IMR-90 (cell line): ENCODE measurements at regions not wholly inside any gene's neighbourhood (a gene's known extent, or its start where the extent isn't known, plus 50 kb on each side); places are given as distances from the start of the nearest gene placed in this dataset.

ENCODE experiments used
- ATAC-seq: fragments of 200-7000 bp; cut with Tn5 transposase; 2 replicates; pipeline ENCODE4 v1.9.1; 2020; ENCODE audit warnings: low read depth, mild to moderate bottlenecking, moderate library complexity
- BruUV-seq: library from RNA; stranded (reverse); fragments of 400-500 nt; replicated peaks from 2 replicates; lab custom pipeline; 2021; lab: Mats Ljungman, UMichigan
- CTCF ChIA-PET: fragments of 300-600 bp; formaldehyde crosslinking; extraction: SDS; loops from one replicate; lab custom pipeline; 2021; ENCODE audit warnings: antibody characterized with exemption; lab: Yijun Ruan, JAX
- POLR2A ChIA-PET: fragments of 300-600 bp; sonication (Branson Sonifier 250); formaldehyde crosslinking; loops from one replicate; lab custom pipeline; 2022; ENCODE audit warnings: antibody characterized with exemption; ENCODE audit not compliant: unreplicated experiment; lab: Charles Lee
- DNase-seq: peaks from one replicate; pipeline ENCODE4 v3.0.0; 2013
- H2AFZ ChIP-seq: replicated peaks from 2 replicates; pipeline ENCODE3; 2013; ENCODE audit warnings: low read length, mild to moderate bottlenecking; ENCODE audit not compliant: poor library complexity
- H2AK5ac ChIP-seq: 2 replicates; pipeline ENCODE4 v1.6.1; 2013; ENCODE audit warnings: low read depth, low read length, inconsistent platforms
- H2AK9ac ChIP-seq: replicated peaks from 2 replicates; pipeline ENCODE3; 2013; ENCODE audit warnings: mild to moderate bottlenecking, low read depth, low read length, moderate library complexity; ENCODE audit not compliant: poor library complexity
- H2BK120ac ChIP-seq: 2 replicates; pipeline ENCODE4 v1.6.1; 2013; ENCODE audit warnings: low read depth, low read length, inconsistent platforms
- H2BK15ac ChIP-seq: 3 replicates; pipeline ENCODE4 v1.6.1; 2013; ENCODE audit warnings: low read depth, low read length, inconsistent platforms
- H2BK20ac ChIP-seq: 2 replicates; pipeline ENCODE4 v1.6.1; 2013; ENCODE audit warnings: low read depth, mild to moderate bottlenecking, inconsistent platforms, low read length, moderate library complexity
- H2BK5ac ChIP-seq: 2 replicates; pipeline ENCODE4 v1.6.1; 2013; ENCODE audit warnings: mild to moderate bottlenecking, low read depth, low read length, inconsistent platforms; ENCODE audit not compliant: poor library complexity, severe bottlenecking
- H3K14ac ChIP-seq: replicated peaks from 2 replicates; pipeline ENCODE4 v1.6.1; 2013; ENCODE audit warnings: low read depth, low read length, inconsistent platforms
- H3K18ac ChIP-seq: 2 replicates; pipeline ENCODE4 v1.6.1; 2013; ENCODE audit warnings: low read depth, low read length, control low read depth
- H3K23ac ChIP-seq: 2 replicates; pipeline ENCODE4 v1.6.1; 2013; ENCODE audit warnings: low read depth, low read length, inconsistent platforms
- H3K27ac ChIP-seq: 2 replicates; pipeline ENCODE4 v1.5.1; 2013; ENCODE audit warnings: mild to moderate bottlenecking, control low read depth, low read length; ENCODE audit not compliant: insufficient read depth
- H3K27me3 ChIP-seq: 2 replicates; pipeline ENCODE4 v1.6.1; 2013; ENCODE audit warnings: low read length; ENCODE audit not compliant: control insufficient read depth, insufficient read depth
- H3K36me3 ChIP-seq: 2 replicates; pipeline ENCODE4 v1.6.1; 2013; ENCODE audit warnings: low read length, mixed read lengths; ENCODE audit not compliant: control insufficient read depth, insufficient read depth
- H3K4ac ChIP-seq: 2 replicates; pipeline ENCODE4 v1.6.1; 2013; ENCODE audit warnings: low read depth, low read length, inconsistent platforms
- H3K4me1 ChIP-seq: 2 replicates; pipeline ENCODE4 v1.6.1; 2013; ENCODE audit warnings: low read length, mixed read lengths; ENCODE audit not compliant: control insufficient read depth, insufficient read depth
- H3K4me2 ChIP-seq: 2 replicates; pipeline ENCODE4 v1.6.1; 2013; ENCODE audit warnings: low read depth, mild to moderate bottlenecking, control low read depth, low read length, moderate library complexity
- H3K4me3 ChIP-seq: 2 replicates; pipeline ENCODE4 v1.5.1; 2013; ENCODE audit warnings: low read depth, mild to moderate bottlenecking, control low read depth, low read length, moderate library complexity; ENCODE audit not compliant: insufficient read depth
- H3K56ac ChIP-seq: 2 replicates; pipeline ENCODE4 v1.6.1; 2013; ENCODE audit warnings: low read length, inconsistent platforms; ENCODE audit not compliant: insufficient read depth; ENCODE audit errors: extremely low read depth
- H3K79me1 ChIP-seq, 2 experiments: 2 replicates each; pipeline ENCODE4 v1.6.1; 2013; ENCODE audit warnings: low read length in 2 of 2, inconsistent platforms in 1 of 2, low read depth in 1 of 2
- H3K9ac ChIP-seq: 2 replicates; pipeline ENCODE4 v1.6.1; 2013; ENCODE audit warnings: low read depth, low read length, control low read depth
- H3K9me1 ChIP-seq: 2 replicates; pipeline ENCODE4 v1.6.1; 2013; ENCODE audit warnings: low read length, inconsistent platforms; ENCODE audit not compliant: insufficient read depth
- H3K9me3 ChIP-seq: 2 replicates; pipeline ENCODE4 v1.6.1; 2013; ENCODE audit warnings: low read length; ENCODE audit not compliant: control insufficient read depth, insufficient read depth
- H4K20me1 ChIP-seq: 2 replicates; pipeline ENCODE4 v1.6.1; 2013; ENCODE audit warnings: low read length, inconsistent platforms; ENCODE audit not compliant: insufficient read depth
- H4K5ac ChIP-seq: 2 replicates; pipeline ENCODE4 v1.6.1; 2013; ENCODE audit warnings: mild to moderate bottlenecking, low read depth, low read length, control low read depth
- H4K8ac ChIP-seq, 2 experiments: 2 replicates each; pipeline ENCODE4 v1.6.1; 2013; ENCODE audit warnings: low read depth in 2 of 2, low read length in 2 of 2, control low read depth in 1 of 2, inconsistent platforms in 1 of 2
- H4K91ac ChIP-seq: 2 replicates; pipeline ENCODE4 v1.6.1; 2013; ENCODE audit warnings: low read depth, low read length, inconsistent platforms; ENCODE audit not compliant: insufficient read depth
- BHLHE40 ChIP-seq: fragments of 150-350 bp; IDR thresholded peaks from 2 replicates; pipeline ENCODE4 v1.6.1; 2016; ENCODE audit warnings: mild to moderate bottlenecking, low read depth, low read length
- CEBPB ChIP-seq: IDR thresholded peaks from 2 replicates; pipeline ENCODE4 v1.6.1; 2012; ENCODE audit warnings: low read depth, low read length, improper control_type of control experiment
- CHD1 ChIP-seq: IDR thresholded peaks from 2 replicates; pipeline ENCODE4 v1.6.1; 2012; ENCODE audit warnings: low read depth, low read length, improper control_type of control experiment
- FOS ChIP-seq: fragments of 150-350 bp; IDR thresholded peaks from 2 replicates; pipeline ENCODE4 v1.6.1; 2016; ENCODE audit warnings: low read depth, low read length
- MAFK ChIP-seq: IDR thresholded peaks from 2 replicates; pipeline ENCODE4 v1.6.1; 2012; ENCODE audit warnings: low read depth, low read length, improper control_type of control experiment
- MAZ ChIP-seq: IDR thresholded peaks from 2 replicates; pipeline ENCODE4 v1.6.1; 2012; ENCODE audit warnings: low read depth, mild to moderate bottlenecking, low read length, improper control_type of control experiment, moderate library complexity, borderline replicate concordance
- MXI1 ChIP-seq: IDR thresholded peaks from 2 replicates; pipeline ENCODE4 v1.6.1; 2012; ENCODE audit warnings: low read depth, mild to moderate bottlenecking, low read length, moderate library complexity, borderline replicate concordance
- NFE2L2 ChIP-seq: fragments of 150-350 bp; IDR thresholded peaks from 2 replicates; pipeline ENCODE4 v1.6.1; 2016; ENCODE audit warnings: low read depth, mild to moderate bottlenecking, low read length
- POLR2A ChIP-seq: IDR thresholded peaks from 2 replicates; pipeline ENCODE4 v1.6.1; 2012; ENCODE audit warnings: mild to moderate bottlenecking, low read depth, low read length
- RAD21 ChIP-seq: IDR thresholded peaks from 2 replicates; pipeline ENCODE4 v1.6.1; 2012; ENCODE audit warnings: low read length, improper control_type of control experiment
- RCOR1 ChIP-seq: IDR thresholded peaks from 2 replicates; pipeline ENCODE4 v1.6.1; 2012; ENCODE audit warnings: mild to moderate bottlenecking, low read length, improper control_type of control experiment; ENCODE audit not compliant: insufficient replicate concordance
- RFX5 ChIP-seq: IDR thresholded peaks from 2 replicates; pipeline ENCODE4 v1.8.0; 2012; ENCODE audit warnings: low read depth, mild to moderate bottlenecking, low read length, moderate library complexity
- SMC3 ChIP-seq: fragments of 150-350 bp; IDR thresholded peaks from 2 replicates; pipeline ENCODE4 v1.6.1; 2016; ENCODE audit warnings: low read depth, mild to moderate bottlenecking, antibody characterized with exemption, low read length, moderate library complexity
- WGBS, 2 experiments: methylation state at CpG; one replicate each; pipeline versions ENCODE4 v1.1.5 to v1.1.7; 2013; ENCODE audit warnings: missing lambda C conversion rate in 2 of 2; ENCODE audit not compliant: insufficient read length in 1 of 2; ENCODE audit errors: extremely low coverage in 2 of 2; 5-methylcytosine and 5-hydroxymethylcytosine counted together
- dilution Hi-C: fragments of 300-500 bp; cut with HindIII; formaldehyde crosslinking; loops from one replicate; pipeline ENCODE4 v1.14.3; 2018; ENCODE audit warnings: low sequenced_read_pairs; ENCODE audit not compliant: unreplicated experiment
- in situ Hi-C: fragments of 300-500 bp; cut with MboI; formaldehyde crosslinking; loops from 3 replicates; pipeline ENCODE4 v1.14.3; 2019; ENCODE audit warnings: low sequenced_read_pairs, inconsistent platforms, mixed read lengths
- intact Hi-C: fragments of 100-400 bp; cut with micrococcal nuclease; formaldehyde crosslinking; loops from 2 replicates; pipeline ENCODE4 v1.10.0; 2022
- TF ChIP-seq, protein P1 (sequence below): conservative IDR thresholded peaks from 2 replicates; pipeline ENCODE4 v1.5.1; 2012; ENCODE audit warnings: mild to moderate bottlenecking, low read depth, low read length, improper control_type of control experiment
- TF ChIP-seq, protein P2 (sequence below): fragments of 150-350 bp; IDR thresholded peaks from 2 replicates; pipeline ENCODE4 v1.6.1; 2016; ENCODE audit warnings: low read depth, mild to moderate bottlenecking, low read length, moderate library complexity, borderline replicate concordance
- TF ChIP-seq, protein P3 (sequence below): fragments of 150-350 bp; IDR thresholded peaks from 2 replicates; pipeline ENCODE4 v1.6.1; 2017; ENCODE audit warnings: mild to moderate bottlenecking, antibody characterized with exemption, low read length, low read depth

DNA sequence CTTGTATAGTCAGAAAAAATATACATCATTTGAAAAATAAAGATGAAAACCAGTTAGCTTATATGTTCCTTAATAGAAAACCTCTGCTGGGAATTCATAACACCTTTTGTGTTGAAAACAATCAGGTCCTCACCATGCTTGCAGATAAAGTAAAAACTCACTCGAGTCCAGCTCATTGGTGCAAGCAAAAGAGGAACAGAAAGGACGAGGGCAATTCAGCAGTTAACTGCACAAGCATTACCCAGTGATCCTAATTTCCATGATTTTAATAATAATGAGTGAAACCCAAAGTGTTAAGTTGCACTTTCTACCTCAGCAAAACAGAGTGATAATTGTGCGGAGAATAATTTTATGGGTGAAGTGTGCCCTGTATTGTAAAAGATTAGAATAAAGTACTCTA is 839.9 kb downstream of the BCL11A start:
- no CpG with 5 or more reads among the region's 3 CpGs for WGBS, 2 experiments
- no peak overlapping the region for H2BK120ac ChIP-seq
- no peak overlapping the region for H2BK20ac ChIP-seq
- no peak overlapping the region for H2BK5ac ChIP-seq
- no peaks in the 10 kb centered on the region for H3K36me3 ChIP-seq
- no TSS peak for BruUV-seq
- no peak overlapping the region for H2BK15ac ChIP-seq
- no peaks in the 10 kb centered on the region for H3K9me1 ChIP-seq
- H3K4me3 ChIP-seq: no peak overlapping the region
- no peak overlapping the region for H3K56ac ChIP-seq
- no peak overlapping the region for H3K4me2 ChIP-seq
- no peak overlapping the region for H3K18ac ChIP-seq
- H4K20me1 ChIP-seq: no peaks in the 10 kb centered on the region
- H3K14ac ChIP-seq: no peak overlapping the region
- ChIA-PET POLR2A (no interaction called here), CTCF (no interaction called here)
- TF ChIP-seq FOS: no peak
- TF ChIP-seq, protein P1, sequence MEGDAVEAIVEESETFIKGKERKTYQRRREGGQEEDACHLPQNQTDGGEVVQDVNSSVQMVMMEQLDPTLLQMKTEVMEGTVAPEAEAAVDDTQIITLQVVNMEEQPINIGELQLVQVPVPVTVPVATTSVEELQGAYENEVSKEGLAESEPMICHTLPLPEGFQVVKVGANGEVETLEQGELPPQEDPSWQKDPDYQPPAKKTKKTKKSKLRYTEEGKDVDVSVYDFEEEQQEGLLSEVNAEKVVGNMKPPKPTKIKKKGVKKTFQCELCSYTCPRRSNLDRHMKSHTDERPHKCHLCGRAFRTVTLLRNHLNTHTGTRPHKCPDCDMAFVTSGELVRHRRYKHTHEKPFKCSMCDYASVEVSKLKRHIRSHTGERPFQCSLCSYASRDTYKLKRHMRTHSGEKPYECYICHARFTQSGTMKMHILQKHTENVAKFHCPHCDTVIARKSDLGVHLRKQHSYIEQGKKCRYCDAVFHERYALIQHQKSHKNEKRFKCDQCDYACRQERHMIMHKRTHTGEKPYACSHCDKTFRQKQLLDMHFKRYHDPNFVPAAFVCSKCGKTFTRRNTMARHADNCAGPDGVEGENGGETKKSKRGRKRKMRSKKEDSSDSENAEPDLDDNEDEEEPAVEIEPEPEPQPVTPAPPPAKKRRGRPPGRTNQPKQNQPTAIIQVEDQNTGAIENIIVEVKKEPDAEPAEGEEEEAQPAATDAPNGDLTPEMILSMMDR: no peak
- TF ChIP-seq, protein P2, sequence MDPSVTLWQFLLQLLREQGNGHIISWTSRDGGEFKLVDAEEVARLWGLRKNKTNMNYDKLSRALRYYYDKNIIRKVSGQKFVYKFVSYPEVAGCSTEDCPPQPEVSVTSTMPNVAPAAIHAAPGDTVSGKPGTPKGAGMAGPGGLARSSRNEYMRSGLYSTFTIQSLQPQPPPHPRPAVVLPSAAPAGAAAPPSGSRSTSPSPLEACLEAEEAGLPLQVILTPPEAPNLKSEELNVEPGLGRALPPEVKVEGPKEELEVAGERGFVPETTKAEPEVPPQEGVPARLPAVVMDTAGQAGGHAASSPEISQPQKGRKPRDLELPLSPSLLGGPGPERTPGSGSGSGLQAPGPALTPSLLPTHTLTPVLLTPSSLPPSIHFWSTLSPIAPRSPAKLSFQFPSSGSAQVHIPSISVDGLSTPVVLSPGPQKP: no peak
- no peak for TF ChIP-seq POLR2A
- TF ChIP-seq RFX5: no peak
- TF ChIP-seq NFE2L2: no peak
- TF ChIP-seq, protein P3, sequence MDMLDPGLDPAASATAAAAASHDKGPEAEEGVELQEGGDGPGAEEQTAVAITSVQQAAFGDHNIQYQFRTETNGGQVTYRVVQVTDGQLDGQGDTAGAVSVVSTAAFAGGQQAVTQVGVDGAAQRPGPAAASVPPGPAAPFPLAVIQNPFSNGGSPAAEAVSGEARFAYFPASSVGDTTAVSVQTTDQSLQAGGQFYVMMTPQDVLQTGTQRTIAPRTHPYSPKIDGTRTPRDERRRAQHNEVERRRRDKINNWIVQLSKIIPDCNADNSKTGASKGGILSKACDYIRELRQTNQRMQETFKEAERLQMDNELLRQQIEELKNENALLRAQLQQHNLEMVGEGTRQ: no peak
- TF ChIP-seq MXI1: no peak
- TF ChIP-seq CEBPB: no peak
- no peak for TF ChIP-seq RCOR1
- TF ChIP-seq SMC3: no peak
- TF ChIP-seq BHLHE40: no peak
- no peak for TF ChIP-seq MAFK
- TF ChIP-seq MAZ: no peak
- TF ChIP-seq RAD21: no peak
- no peak for TF ChIP-seq CHD1
- no peaks in the 10 kb centered on the region for H3K4me1 ChIP-seq
- in situ Hi-C loops (no loop called here), intact Hi-C loops (no loop called here), dilution Hi-C loops (no loop called here)
- H4K91ac ChIP-seq: no peak overlapping the region
- no peaks in the 10 kb centered on the region for H3K9me3 ChIP-seq
- H3K9ac ChIP-seq: no peak overlapping the region
- no peak for ATAC-seq
- H2AK5ac ChIP-seq: no peak overlapping the region
- H2AFZ ChIP-seq: no peak overlapping the region
- no peaks in the 10 kb centered on the region for H3K27me3 ChIP-seq
- no peak overlapping the region for H2AK9ac ChIP-seq
- no peak overlapping the region for H3K27ac ChIP-seq
- no peaks in the 10 kb centered on the region for H3K79me1 ChIP-seq
- no peak overlapping the region for H3K23ac ChIP-seq
- DNase-seq: no peak
- H4K5ac ChIP-seq: no peak overlapping the region
- no peak overlapping the region for H3K4ac ChIP-seq
- H4K8ac ChIP-seq: no peak overlapping the region
